ENCODE measurements at regions not wholly inside any gene's neighbourhood (a gene's known extent, or its start where the extent isn't known, plus 50 kb on each side); places are given as distances from the start of the nearest gene placed in this dataset.
"Not testable (repeated sequence)": the region's sequence is repeated elsewhere in the genome, so short reads cannot be mapped to it uniquely, and the experiment has no call there.

GRCh38 chr10:62500116-62500515 lies 125.9 kb downstream of the ZNF365 start:
- DNase-seq: not testable (repeated sequence)

GRCh38 chr10:62501547-62501946 lies 127.4 kb downstream of the ZNF365 start:
- no peak for DNase-seq

- DNase-seq: no peak
These were observed 128.9 kb downstream of the ZNF365 start for GRCh38 chr10:62502995-62503613.

GRCh38 chr10:62503872-62504271 lies 129.7 kb downstream of the ZNF365 start:
- no peak for DNase-seq

- DNase-seq: no peak
These were observed 132.2 kb downstream of the ZNF365 start for GRCh38 chr10:62506371-62506770.

- DNase-seq: no peak
These were observed 137.1 kb downstream of the ZNF365 start for GRCh38 chr10:62511238-62511637.

- no peak for DNase-seq
These were observed 137.5 kb downstream of the ZNF365 start for GRCh38 chr10:62511656-62512055.

- DNase-seq: no peak
These were observed 138.7 kb downstream of the ZNF365 start for GRCh38 chr10:62512732-62513475.

- DNase-seq: no peak
These were observed 140.0 kb downstream of the ZNF365 start for GRCh38 chr10:62514079-62514693.

- no peak for DNase-seq
These were observed 143.1 kb downstream of the ZNF365 start for GRCh38 chr10:62517252-62517651.

- DNase-seq: no peak
These were observed 153.1 kb downstream of the ZNF365 start for GRCh38 chr10:62527019-62527827.

- DNase-seq: peak; percentile 50
These were observed 154.3 kb downstream of the ZNF365 start for GRCh38 chr10:62528441-62528840.

- no peak for DNase-seq
These were observed 155.2 kb downstream of the ZNF365 start for GRCh38 chr10:62529396-62529795.

- no peak for DNase-seq
These were observed 159.9 kb downstream of the ZNF365 start for GRCh38 chr10:62534031-62534430.

GRCh38 chr10:62538606-62539005 lies 164.4 kb downstream of the ZNF365 start:
- no peak for DNase-seq

GRCh38 chr10:62540389-62540788 lies 166.2 kb downstream of the ZNF365 start:
- no peak for DNase-seq

GRCh38 chr10:62541811-62542210 lies 167.6 kb downstream of the ZNF365 start:
- DNase-seq: peak; percentile 15

- no peak for DNase-seq
These were observed 169.6 kb downstream of the ZNF365 start for GRCh38 chr10:62543571-62544355.

- no peak for DNase-seq
These were observed 171.2 kb downstream of the ZNF365 start for GRCh38 chr10:62545160-62546066.

- DNase-seq: no peak
These were observed 174.5 kb downstream of the ZNF365 start for GRCh38 chr10:62548686-62549085.

- no peak for DNase-seq
These were observed 176.0 kb downstream of the ZNF365 start for GRCh38 chr10:62550173-62550572.
